Inflammatory macrophage (primary cell): ENCODE measurements at regions not wholly inside any gene's neighbourhood (a gene's known extent, or its start where the extent isn't known, plus 50 kb on each side); places are given as distances from the start of the nearest gene placed in this dataset.
A peak's percentile ranks its signal among the peaks of the same experiment; 100 is the strongest.

Experiments
- DNase-seq, 2 donors: peaks; one replicate each; pipeline ENCODE4 v3.0.0-alpha.2; 2020 to 2022

DNA sequence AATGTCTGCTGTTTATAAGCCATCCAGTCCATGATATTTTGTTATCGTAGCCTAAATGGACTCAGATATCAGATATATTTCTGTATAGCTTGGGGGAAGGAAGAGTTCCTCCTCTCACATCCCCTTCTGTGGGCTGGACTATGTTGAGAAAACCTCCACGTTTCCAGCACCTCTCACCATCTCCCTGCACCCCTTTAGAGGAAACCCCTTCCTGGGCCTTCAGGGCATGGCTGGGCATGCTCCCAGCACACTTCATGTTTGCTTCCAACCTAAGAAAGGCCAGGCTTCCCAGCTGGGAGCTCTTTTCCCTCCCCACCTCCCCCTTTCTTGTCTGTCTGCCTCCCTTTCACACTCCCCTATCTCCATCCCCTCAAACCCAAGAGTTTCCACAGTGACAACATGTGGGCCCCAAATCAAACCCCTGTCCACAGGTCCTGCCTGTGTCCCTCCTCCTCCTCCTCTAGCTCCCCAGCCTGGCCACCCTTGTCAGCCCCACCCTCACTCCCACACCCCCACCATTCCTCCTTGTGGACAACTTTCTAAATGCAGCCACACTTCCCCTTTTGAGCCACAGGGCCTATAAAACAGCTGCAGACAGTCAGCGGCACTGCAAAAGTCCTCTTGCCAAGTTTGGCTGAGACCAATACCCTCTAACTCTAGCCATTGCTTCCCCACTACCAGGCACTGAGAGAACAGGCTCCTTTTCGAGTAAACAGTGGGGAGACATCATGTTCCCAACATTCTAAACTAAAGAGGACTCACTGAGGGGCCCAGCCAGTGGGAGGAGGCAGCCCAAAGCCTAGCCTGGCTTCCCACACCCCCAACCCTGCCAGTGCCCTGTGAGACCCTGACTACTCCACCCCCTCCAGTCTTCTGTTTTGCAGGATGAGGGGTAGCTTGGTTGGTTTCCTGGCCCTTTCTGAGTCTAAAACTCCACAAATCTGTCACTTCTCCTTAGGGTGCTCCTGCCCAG lies 120.5 kb downstream of the ZFP36L2 start:
- peak; percentile 88 to 90 for DNase-seq

DNA sequence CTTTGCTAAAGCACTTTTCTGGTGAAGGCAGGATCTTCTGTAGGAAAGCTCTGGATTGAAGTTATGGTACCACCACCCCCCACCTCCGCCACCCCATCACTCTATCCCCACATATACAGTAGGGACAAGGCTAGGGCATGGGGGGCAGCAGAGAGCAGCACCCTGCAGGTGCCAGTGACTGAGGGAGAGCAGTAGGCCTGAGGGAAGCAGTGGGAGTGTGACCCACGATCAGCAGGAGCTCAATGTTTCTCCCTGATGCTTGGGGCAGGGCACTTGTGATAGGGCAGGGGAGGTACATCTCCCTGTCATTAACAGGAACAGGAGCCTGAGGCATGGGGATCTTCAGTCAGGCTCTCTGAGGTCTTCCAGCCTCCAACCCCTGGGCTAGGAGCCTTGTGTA lies 121.6 kb downstream of the ZFP36L2 start:
- DNase-seq = peak in 1 of 2 donors; percentile 36

DNA sequence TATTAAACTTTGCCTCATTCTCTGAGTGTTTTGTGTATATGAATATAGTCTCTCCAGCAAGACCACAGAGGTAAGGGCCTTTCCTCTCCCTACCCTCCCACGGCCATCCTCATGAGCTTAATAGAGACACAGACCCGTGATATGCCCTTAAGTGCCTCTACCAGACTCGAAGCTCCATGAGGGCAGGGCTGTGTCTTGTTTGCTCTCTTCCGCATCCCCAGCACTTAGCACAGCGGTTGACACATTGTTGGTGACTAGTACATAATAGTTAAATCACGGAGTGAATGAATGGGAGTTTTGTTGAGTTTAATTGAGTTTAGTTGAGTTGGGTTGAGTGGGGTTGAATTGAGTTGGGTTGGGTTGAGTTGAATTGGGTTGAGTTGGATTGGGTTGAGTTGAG lies 122.3 kb downstream of the ZFP36L2 start:
- DNase-seq = no peak

DNA sequence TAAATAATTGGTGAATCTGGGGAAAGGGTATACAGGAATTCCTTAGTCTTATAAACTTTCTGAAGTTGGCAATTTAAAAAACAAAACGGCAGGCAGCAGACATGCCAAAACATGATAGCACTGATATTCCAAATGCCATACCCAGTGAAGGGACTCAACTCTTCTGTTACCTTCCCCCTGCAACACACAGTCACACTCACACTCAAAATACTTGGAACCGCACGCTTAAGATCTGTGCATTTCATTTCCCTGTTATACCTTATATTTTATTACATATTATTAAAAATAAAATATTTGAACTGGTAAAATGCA lies 123.4 kb downstream of the ZFP36L2 start:
- no peak for DNase-seq

DNA sequence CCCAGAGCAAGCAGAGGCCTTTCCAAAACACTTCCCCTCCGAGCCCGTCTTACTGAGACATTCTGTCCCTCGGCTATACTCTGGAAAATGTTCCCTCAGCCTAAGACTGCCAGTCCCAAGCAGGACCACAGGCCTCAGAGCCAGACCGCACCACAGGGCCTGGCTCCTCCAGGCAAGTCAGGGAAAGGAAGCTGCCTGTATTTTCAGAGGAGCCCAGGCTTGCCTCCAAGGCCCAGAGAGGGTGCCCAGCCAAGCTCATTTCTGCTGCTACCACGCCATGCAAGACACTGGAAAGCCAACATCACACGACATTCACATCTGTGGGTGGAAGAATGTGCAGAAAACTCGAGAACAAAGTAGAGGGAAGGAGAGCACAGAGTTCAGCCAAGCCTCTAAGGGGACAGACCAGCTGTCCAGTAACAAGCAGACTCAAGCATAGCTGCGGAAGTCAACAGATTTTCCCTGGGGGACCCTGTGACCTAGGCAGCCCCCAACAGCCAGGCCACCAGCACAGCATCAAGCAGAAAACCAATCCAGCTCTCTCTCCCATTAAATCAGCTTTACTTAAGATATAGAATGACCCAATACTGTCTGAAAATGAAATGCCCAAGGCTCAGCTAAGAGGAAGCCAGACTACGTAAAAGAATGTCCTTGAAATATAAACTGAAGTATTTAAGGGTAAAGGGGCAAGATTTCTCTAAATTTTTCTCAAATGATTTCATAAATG lies 123.9 kb downstream of the ZFP36L2 start:
- DNase-seq = no peak

DNA sequence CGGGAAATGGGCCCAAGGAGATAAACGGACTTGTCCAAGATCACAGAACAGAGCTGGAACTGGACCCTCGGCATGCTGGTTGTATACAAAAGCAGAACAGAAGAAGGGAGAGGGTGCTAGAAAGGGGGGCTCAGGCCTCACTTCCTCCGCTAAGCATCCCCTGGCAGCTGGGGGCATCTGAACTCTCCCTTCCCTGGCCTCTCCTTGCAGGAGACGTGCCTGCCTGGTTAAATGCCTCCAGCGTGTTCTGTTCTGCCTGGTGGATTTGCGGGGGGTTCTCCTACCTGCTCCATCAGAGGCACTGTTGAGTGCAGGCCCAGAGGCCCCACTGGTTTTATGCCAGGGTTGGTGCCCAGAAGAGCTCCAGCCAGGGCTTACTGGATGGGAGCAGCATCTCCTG lies 124.7 kb downstream of the ZFP36L2 start:
- no peak for DNase-seq

DNA sequence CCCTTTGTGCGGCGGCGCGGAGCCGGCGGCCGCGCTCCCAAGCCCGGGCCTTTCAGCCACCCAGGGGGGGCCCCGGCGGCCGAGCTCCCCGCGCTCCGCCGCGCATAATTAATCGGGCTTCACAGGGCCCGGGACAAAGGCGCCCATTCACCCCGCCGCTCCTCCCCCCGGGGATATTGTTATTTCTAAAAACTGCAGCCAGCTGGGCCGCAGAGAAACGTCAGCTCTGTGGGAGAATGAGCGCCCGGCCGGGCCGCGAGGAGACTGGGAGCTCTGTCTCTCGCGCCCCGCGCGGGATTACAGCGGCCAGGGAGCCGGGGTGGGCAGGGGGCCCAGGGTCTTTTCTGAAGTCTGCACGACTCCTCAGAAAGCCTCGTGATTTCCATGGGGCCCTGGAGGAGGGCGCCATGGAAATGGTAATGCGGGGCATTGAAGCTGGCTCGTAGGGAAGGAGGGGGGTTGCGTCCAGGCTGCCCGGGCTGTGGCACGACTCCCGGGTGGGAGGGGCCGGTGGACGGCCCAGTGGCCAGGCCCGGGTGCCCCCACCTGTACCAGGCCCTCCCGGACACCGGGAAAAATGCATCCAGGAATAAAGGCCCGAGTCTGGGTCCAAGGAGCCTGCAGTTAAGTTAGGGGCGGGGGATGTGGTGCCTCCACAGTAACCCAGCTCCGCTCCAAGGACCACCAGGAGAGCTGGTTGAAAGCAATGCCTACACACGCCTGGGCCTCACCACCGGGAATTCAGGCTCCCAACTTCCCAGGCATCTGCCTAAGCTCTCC lies 125.3 kb downstream of the ZFP36L2 start:
- DNase-seq = no peak

DNA sequence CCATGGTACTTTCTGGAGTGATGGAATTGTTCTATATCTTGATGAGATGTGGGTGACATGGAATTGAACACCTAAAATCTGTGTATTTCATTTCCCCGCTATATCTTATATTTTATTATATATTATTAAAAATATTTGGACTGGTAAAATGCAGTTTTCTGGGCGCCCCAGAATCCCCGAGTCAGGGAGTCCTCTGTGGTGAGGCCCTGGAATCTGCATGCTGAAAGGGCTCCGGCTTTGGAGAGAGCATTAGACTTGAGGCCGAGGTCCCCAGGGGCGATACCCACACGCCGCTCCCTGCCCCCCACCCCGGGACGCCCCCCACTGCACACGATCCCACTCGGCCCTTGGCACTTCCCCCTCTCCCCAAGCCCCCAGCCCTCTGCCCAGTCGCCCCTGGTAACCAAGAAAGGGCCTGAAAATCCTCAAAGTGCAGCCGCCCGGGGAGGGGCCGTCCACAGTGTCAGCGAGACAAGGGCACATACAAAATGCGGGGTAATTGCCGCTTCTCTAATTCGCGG lies 126.0 kb downstream of the ZFP36L2 start:
- no peak for DNase-seq

DNA sequence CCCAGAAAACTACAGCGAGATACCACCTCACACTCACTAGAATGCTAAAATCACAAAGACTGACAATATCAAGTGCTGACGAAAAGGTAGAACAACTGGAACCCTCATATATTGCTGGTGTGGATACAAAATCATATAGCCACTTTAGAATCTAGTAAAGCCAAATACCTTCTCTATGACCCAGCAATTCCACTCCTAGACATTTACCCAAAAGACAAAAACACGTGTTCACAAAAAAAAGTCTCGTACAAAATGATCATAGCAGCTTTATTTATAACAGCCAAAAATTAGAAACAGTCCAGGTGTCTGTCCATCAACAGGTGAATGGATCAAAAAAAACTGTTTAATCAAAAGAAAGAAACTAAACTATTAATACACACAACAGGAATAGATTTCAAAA lies 126.6 kb downstream of the ZFP36L2 start:
- no peak for DNase-seq

DNA sequence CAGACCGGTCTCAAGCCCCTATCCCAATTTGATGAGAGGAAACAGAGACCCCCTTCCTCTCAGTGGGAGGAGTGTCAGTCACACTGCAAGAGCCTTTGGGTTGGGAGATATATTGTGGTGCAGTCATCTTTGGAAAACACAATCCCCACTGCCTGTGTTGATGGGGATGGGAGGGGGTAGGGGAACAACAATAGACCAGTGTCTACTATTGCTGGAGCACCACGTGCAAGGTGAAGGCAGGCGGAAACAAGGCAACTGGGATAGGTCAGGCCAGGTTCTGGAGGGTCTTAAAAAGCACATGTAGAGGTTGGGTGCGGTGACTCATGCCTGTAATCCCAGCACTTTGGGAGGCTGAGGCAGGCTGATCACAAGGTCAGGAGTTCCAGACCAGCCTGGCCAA lies 127.9 kb downstream of the ZFP36L2 start:
- no peak for DNase-seq

DNA sequence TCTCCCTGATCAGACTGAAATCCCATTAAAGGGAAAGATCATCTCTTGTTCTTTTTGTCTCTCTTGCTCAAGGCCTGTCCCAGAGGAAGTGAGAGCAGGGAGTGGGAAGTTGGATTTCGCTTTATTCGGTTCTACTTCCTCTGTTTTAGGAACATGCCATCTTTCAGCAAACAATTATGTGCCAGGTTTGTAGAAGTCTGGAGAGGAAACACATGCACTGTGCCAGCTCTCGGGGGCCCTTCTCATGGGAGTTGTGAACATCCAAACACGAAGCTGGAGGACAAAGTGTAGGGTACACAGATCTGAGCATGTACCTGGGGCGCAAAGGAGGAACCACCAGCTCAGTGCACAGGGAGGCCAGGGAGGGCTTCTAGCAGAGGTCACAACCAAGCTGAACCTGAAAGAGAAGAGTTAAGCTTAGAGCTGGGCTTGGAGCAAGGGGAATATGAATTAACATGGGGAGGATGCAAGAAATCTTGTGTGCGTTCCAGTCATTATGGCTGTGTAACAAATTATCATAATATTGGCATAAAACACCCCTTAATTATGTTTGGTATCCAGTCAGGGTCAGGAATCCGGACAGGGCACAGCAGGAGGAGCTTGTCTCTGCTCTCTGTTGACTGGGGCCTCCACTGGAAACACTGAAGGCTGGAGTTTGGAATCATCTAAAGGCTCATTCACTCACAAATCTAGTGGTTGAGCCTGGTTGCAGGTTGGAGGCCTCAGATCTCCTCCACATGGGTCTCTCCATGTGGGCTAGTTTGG lies 128.6 kb downstream of the ZFP36L2 start:
- peak; percentile 82 to 87 for DNase-seq

DNA sequence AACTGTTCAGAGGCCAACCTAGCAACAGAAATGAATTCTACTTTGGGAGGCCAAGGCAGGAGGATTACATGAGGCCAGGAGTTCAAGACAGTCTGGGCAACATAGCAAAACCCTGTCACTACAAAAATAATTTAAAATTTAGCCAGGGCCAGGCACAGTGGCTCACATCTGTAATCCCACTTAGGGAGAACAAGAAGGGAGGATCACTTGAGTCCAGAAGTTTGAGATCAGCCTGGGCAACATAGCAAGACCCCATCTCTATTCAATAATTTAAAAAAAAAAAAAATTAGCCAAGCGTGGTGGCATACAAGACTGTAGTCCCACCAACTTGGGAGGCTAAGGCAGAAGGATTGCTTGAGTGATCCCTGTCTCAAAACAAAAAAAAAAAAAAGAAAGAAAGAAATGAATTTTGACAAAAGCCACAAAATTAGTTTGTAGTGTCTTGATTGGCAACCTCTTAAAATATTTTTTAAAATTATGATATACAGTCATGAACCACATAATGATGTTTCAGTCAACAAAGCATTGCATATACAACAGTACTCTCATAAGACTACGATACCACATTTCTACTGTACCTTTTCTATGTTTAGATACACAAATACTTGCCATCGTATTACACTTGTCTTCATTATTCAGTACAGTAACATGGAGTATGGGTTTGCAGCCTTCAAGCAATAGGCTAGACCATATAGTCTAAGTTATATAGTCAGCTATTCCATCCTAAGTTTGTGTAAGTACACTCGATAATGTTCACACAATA lies 130.7 kb downstream of the ZFP36L2 start:
- DNase-seq = no peak

DNA sequence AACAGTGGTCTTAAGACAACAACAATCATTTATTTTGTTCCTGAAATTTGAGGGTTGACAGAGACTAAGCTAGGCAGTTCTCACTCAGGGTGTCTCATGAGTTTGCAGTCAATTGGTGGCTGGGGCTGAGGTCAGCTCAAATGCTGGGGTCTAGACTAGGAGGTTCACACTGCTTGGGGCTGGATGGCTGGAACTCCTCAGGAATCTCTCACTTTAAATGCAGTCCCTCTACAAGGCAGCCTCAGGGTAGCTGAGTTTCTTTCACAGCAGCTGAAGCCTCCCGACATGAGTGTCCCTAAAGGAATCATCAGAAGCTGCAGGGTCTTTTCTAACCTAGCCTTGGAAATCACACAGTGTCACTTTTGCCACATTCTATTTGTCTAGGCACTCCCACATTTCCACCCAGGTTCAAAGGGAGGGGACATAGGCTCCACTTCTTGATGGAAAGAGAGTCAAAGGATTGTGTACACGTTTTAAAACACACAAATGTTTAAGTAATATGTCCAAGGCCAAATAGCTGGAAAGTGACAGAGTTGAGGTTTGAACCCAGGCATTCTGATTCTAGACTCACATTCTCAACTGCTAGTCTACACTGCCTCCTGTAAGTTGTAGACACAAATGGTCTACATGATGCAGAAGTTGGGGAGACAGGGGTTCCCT lies 133.8 kb downstream of the ZFP36L2 start:
- DNase-seq = no peak

DNA sequence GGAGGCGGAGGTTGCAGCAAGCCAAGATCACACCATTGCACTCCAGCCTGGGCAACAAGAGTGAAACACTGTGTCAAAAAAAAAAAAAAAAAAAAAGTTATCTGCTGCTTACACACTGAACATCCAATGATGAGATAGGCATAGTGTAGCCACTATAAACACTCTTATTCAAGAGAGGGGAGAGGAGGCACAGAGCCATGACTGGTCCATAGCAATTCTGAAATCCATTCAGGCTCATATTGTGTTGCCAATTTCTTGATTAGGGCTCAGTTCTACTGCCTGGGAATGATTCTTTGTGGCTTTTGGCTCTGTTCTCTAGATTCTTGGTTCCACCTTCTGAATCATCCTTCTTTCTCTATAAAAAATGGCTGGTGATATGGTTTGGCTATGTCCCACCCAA lies 136.1 kb downstream of the ZFP36L2 start:
- DNase-seq = no peak

DNA sequence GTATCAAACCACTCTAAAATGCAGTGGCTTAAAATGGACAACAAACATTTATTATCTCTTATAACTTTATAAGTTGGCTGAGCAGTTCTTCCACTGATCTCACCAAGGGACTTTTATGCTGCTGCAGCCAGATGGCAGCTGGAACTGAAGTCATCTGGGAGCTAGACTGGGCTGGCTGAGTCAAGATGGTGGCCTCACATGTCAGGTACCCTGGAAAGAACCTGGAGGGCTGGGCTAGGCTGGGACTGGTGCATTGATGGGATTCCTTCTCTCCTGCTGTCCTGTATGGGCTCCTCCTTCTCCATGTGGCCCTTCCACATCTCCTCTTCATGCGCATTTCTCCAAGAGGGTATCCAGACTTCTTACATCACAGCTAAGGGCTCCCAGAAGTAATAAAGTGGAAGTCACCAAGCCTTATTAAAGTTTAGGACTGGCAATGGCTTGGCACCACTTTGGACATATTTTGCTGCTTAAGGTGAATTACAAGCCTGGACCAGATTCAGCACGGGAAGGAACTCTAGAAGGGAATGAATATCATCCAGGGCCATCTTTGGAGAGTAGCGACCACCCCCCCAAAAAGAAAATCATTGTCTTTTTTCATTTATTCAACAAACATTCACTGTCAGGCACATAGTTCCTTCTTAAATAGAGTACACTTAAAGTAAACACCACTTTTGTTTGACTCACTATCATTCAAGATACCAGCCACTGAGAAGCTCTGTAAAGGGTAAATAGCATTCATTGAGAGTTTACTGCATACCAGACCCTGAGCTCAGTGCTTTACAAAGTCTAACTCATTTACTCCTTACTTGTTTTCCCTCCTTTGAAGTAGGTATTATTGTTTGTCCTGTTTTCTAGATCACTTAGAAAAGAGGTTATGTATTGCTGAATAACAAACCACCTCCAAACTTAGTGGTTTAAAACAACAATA lies 138.0 kb downstream of the ZFP36L2 start:
- DNase-seq = no peak

DNA sequence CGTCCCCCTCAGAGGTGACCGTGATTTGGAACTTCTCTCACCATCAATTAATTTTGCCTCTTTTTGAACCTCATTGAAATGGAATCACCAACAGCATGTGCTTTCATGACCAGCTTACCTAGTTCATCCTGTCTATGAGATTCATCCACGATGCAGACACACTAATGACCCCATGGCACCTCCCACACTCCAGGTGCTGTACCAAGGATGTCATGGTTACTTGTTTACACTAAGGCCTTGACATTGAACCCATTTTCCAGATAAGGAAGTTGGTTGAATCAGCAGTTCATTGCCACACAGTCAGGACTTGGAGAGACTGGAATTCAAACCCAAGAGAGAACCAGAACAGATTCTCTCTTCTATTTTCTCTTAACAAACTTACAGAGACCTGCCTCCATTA lies 139.0 kb downstream of the ZFP36L2 start:
- DNase-seq = no peak

DNA sequence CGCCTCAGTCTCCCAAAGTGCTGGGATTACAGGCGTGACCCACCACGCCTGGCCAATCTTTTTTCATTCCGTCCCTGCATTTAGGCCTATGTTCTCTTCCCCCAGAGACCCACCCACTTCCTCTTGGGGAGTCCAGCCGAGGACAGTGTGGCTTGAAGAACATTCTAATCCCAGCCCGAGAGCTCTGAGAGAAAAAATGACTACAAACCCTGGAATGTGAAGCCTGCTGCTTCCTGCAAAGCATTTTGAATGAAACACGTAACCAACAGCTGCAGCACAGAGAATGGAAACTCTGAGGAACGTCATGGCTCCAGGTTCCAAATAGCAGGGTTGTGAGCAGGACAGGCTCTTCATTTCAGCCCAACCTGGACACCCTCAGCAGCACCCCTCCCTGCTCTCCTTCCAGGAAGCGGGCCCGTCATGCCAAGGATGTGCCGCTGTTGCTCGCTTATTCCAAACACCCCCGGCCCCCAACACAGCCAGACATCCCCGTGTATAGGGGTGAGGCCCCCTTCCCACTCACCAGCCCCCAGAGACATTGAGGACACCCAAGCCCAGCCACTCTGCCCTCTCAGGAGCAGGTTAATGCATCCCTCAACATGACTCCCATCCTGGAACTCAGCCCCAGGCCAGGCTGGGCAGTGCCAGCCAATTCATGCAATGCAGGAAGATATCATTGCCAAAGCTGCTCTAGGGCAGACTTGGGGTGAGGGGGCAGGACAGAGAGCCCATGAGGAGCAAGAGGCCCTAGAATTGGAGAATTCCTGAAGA lies 139.8 kb downstream of the ZFP36L2 start:
- peak in 1 of 2 donors; percentile 4 for DNase-seq

DNA sequence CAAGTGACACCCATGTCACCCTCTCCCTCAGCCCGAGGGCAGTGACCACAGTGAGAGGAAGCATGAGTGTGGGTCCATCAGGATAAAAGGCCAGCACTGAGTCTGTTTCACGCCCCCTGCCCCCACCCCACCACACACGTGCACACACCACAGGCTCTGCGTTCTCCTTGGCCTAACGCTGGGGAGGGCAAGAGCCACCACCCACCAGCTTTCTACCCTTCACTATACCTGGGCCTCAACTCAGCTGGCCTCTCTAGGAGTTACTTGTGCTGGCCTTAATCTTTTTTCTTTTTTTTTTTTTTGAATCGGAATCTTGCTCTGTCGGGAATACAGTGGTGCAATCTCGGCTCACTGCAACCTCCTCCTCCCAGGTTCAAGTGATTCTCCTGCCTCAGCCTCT lies 140.5 kb downstream of the ZFP36L2 start:
- DNase-seq = no peak

DNA sequence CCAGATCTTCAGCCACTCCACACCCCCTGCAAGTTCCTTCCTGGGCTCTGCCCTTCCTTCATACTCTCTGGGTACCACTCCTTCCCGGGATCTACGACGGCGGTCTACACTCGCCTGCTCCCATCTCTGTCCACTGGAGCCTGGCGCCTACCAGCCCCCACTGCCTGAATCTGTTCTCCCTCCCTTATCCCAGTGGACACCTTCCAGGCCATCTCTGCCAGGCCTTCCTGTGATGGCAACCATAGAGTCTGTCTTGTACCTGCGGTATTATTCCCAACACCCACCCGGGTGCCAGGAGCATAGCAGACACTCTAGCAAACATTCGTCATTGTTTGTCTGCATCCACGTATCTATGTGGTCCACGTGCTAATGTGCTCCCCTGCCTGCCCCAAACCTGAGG lies 140.9 kb downstream of the ZFP36L2 start:
- DNase-seq = no peak
